Cardiac fibroblast (primary cell): ENCODE measurements at regions not wholly inside any gene's neighbourhood (a gene's known extent, or its start where the extent isn't known, plus 50 kb on each side); places are given as distances from the start of the nearest gene placed in this dataset.

Experiments
- DNase-seq, 2 donors: peaks; one replicate each; pipeline versions ENCODE4 v3.0.0 to v3.0.0-alpha.2; 2010; ENCODE audit warnings: low read depth in 2 of 2
- H3K4me3 ChIP-seq, 2 donors: replicated peaks in 1 of 2; 1 replicate in 1 of 2; 2 replicates in 1 of 2; pipeline ENCODE4 v1.5.1; 2011; ENCODE audit warnings: low read depth in 2 of 2, low read length in 2 of 2, mild to moderate bottlenecking in 2 of 2, moderate library complexity in 1 of 2
- TF ChIP-seq, protein P1 (sequence below): IDR thresholded peaks from one replicate; pipeline ENCODE4 v1.5.1; 2011; ENCODE audit warnings: low read depth, mild to moderate bottlenecking, low read length, inconsistent platforms

DNA sequence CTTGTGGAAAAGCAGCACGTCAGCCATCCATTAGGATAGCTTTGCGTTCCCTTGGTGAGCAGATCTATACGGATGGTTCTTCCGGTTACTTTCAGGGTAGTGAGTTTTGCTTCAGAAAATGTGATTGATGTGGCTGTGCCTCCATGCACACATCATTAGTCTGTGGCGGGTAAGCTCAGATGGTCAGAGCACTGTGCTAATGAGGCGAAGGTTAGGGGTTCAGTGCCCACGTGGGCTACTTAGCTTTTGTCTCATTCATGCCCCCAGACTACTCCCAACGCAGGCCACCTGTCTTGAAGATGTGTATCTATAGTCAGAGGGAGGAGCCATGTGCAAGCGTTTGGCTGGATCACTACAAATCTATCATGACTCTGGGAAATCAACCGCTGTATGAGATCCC is 322.8 kb upstream of the POU3F3 start:
- H3K4me3 ChIP-seq, result no peak overlapping the region
- TF ChIP-seq, protein P1, sequence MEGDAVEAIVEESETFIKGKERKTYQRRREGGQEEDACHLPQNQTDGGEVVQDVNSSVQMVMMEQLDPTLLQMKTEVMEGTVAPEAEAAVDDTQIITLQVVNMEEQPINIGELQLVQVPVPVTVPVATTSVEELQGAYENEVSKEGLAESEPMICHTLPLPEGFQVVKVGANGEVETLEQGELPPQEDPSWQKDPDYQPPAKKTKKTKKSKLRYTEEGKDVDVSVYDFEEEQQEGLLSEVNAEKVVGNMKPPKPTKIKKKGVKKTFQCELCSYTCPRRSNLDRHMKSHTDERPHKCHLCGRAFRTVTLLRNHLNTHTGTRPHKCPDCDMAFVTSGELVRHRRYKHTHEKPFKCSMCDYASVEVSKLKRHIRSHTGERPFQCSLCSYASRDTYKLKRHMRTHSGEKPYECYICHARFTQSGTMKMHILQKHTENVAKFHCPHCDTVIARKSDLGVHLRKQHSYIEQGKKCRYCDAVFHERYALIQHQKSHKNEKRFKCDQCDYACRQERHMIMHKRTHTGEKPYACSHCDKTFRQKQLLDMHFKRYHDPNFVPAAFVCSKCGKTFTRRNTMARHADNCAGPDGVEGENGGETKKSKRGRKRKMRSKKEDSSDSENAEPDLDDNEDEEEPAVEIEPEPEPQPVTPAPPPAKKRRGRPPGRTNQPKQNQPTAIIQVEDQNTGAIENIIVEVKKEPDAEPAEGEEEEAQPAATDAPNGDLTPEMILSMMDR, result no peak
- DNase-seq, result no peak

DNA sequence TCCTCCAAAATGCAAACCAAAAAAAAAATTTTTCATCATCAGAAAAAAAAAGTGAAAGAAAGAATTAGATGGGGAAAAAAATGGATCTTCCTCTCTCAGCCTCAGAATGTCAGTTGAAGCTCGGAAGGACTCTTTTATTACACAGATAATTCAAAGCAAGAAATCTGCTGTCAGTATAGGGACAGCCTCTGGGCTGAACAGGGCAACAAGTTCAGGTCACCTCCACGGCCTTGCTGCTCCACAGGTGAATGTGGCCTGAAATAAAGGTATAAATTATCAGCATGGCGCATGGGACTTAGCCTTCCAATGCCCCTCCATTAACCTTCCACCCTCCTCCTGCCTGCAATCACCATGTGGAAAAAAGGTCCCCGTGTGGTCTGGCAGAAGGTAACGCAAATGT is 316.8 kb upstream of the POU3F3 start:
- DNase-seq, result no peak

DNA sequence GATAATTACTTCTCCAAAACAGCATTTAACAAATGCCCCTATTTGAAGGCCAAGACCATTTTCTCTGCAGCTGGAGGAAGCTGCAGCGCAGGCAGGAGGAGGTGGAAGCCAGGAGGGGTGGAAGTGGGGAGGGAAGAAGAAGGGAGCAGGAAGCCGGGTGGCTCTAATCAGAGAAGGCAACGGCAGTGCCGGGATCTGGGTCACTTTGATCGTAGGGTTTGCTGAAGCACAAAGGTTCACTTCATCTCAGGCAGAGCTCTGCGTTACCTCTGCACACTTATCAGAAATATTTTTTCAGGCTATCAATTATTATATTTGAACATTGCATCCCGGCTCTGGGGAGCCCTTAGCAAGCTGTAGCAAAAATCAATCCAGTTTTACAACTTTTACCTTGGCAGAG is 315.8 kb upstream of the POU3F3 start:
- no peak for DNase-seq
- H3K4me3 ChIP-seq, result no peak overlapping the region
- TF ChIP-seq, protein P1, result no peak

More for the DNA sequence above, 316.8 kb upstream of the POU3F3 start:
- H3K4me3 ChIP-seq, result no peak overlapping the region
- TF ChIP-seq, protein P1, result no peak

DNA sequence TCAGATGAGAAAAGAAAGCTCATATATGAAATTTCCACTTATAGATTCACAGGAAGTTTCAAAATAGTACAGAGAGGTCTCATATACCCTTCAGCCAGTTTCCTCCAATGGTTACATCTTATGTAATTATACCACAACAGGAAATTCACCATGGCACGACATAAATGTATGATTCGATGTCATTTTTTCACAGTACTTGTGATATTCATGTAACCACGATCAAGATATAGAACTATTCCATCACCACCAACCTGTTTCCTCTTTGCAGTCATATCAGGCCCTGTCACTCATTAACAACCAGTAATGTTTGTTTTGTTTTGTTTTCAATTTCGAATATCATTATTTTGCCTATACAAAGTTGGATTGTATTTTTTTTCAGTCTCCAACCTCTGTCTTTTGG is 314.3 kb upstream of the POU3F3 start:
- no peak overlapping the region for H3K4me3 ChIP-seq
- DNase-seq, result no peak
- TF ChIP-seq, protein P1, result no peak

DNA sequence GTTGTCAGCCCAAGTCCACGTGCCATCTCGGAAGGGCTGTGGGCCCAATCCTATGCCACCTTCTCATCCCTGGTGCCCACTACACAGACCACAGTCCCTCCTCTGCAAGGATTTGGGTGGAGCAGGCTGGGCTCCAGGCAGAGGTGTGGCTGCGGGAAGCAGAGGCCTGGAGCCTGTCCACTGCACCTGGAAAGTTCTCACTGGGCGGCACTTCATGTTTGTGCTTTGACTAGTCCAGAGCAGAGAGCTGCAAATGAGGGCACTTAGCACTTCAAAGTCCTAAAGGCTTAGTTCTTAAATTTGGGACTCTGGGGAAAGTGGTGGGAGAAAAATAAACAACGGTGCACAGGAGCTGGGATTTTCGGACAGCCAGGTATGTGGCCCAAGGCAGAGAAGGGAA is 308.9 kb upstream of the POU3F3 start:
- DNase-seq, result no peak
- TF ChIP-seq, protein P1, result no peak
- H3K4me3 ChIP-seq, result no peak overlapping the region

DNA sequence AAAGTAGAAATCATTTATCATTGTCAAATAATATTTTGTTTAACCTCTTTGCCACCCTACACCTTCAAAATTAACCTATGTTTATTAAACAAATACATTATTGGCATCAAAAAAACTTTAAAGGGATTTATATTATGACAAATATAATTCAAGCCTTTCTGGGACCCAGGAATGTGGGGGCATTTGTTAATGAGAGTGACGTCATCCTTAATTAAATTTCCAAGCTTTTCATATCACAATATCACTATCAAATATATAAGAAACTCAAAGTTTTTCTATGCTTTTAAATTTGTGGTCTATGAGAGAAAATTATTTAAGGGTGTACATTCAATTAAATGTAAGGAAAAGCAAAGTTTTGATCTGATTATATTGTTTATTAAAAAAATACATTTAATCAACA is 307.4 kb upstream of the POU3F3 start:
- TF ChIP-seq, protein P1, result no peak
- no peak for DNase-seq
- H3K4me3 ChIP-seq, result no peak overlapping the region

DNA sequence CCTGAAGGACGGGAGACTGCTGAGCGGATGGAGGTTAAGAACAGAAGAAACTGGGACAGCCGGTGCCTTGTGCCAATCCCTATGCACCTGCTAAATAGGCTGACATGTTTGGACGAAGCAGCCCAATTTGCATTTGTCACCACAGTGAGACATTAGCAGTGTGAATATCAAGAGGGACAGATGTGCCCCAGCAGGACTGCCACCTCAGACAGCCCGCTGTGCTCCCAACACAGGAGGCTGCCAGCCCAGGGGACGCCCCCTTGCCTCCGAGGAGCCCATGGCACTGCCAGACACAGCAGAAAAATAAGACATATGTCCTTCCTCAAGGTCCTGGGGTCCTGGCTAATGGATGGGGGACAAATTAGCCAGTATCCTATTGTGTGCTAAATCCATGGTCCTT is 306.7 kb upstream of the POU3F3 start:
- no peak overlapping the region for H3K4me3 ChIP-seq
- TF ChIP-seq, protein P1, result no peak
- no peak for DNase-seq
